IPS DF 4.7 (cell line): ENCODE measurements at regions not wholly inside any gene's neighbourhood (a gene's known extent, or its start where the extent isn't known, plus 50 kb on each side); places are given as distances from the start of the nearest gene placed in this dataset.
A peak's percentile ranks its signal among the peaks of the same experiment; 100 is the strongest.

ENCODE experiments used
- DNase-seq: peaks from one replicate; pipeline ENCODE4 v3.0.0-alpha.2; 2013; ENCODE audit warnings: low spot score; ENCODE audit errors: extremely low read depth

GRCh38 chr3:174398761-174399160 is 460.4 kb upstream of the NAALADL2 start:
- DNase-seq: no peak

- no peak for DNase-seq
Measured at GRCh38 chr3:174403831-174404230, 455.3 kb upstream of the NAALADL2 start.

- DNase-seq: no peak
Measured at GRCh38 chr3:174408310-174408709, 450.8 kb upstream of the NAALADL2 start.

- no peak for DNase-seq
Measured at GRCh38 chr3:174409086-174409743, 449.9 kb upstream of the NAALADL2 start.

- DNase-seq: peak; percentile 22
Measured at GRCh38 chr3:174413062-174413912, 445.8 kb upstream of the NAALADL2 start.

- DNase-seq: no peak
Measured at GRCh38 chr3:174414902-174415301, 444.2 kb upstream of the NAALADL2 start.

- DNase-seq: no peak
Measured at GRCh38 chr3:174417573-174417972, 441.6 kb upstream of the NAALADL2 start.

- DNase-seq: no peak
Measured at GRCh38 chr3:174419216-174419615, 439.9 kb upstream of the NAALADL2 start.

GRCh38 chr3:174423936-174424335 is 435.2 kb upstream of the NAALADL2 start:
- DNase-seq: no peak

GRCh38 chr3:174424656-174425055 is 434.5 kb upstream of the NAALADL2 start:
- no peak for DNase-seq

GRCh38 chr3:174425422-174425821 is 433.7 kb upstream of the NAALADL2 start:
- DNase-seq: no peak

GRCh38 chr3:174430986-174431385 is 428.1 kb upstream of the NAALADL2 start:
- no peak for DNase-seq

- DNase-seq: no peak
Measured at GRCh38 chr3:174431717-174432116, 427.4 kb upstream of the NAALADL2 start.

GRCh38 chr3:174436367-174436766 is 422.8 kb upstream of the NAALADL2 start:
- no peak for DNase-seq

GRCh38 chr3:174438501-174439145 is 420.5 kb upstream of the NAALADL2 start:
- no peak for DNase-seq

- no peak for DNase-seq
Measured at GRCh38 chr3:174439331-174440252, 419.5 kb upstream of the NAALADL2 start.

GRCh38 chr3:174440253-174440701 is 418.9 kb upstream of the NAALADL2 start:
- no peak for DNase-seq

- DNase-seq: no peak
Measured at GRCh38 chr3:174440741-174441587, 418.2 kb upstream of the NAALADL2 start.

- no peak for DNase-seq
Measured at GRCh38 chr3:174441588-174442301, 417.4 kb upstream of the NAALADL2 start.

GRCh38 chr3:174442302-174442682 is 416.8 kb upstream of the NAALADL2 start:
- no peak for DNase-seq
